Fibroblast of peridontal ligament (primary cell): ENCODE measurements at regions not wholly inside any gene's neighbourhood (a gene's known extent, or its start where the extent isn't known, plus 50 kb on each side); places are given as distances from the start of the nearest gene placed in this dataset.

Source experiments
- DNase-seq: peaks from one replicate; pipeline ENCODE4 v3.0.0-alpha.2; 2010; ENCODE audit errors: extremely low read depth

DNA sequence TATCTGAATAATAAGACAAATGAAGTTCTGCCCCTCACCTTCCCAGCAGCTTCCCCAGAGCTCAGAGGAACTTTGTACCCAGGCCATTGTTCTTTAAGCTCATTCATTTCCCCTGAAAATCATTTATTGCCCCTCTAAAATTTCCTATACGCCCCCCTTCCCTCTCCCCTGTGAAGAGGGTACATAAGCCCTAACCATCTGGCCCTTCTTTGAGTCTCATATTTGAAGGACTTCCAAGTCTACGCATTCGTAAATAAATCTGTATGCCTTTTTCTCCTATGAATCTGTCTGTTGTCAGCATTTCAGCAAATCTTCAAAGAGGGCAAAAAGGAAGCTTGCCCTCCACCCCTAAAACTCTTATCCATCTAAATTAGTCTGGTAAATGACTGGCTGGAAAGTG is 73.1 kb upstream of the DST start:
- no peak for DNase-seq

DNA sequence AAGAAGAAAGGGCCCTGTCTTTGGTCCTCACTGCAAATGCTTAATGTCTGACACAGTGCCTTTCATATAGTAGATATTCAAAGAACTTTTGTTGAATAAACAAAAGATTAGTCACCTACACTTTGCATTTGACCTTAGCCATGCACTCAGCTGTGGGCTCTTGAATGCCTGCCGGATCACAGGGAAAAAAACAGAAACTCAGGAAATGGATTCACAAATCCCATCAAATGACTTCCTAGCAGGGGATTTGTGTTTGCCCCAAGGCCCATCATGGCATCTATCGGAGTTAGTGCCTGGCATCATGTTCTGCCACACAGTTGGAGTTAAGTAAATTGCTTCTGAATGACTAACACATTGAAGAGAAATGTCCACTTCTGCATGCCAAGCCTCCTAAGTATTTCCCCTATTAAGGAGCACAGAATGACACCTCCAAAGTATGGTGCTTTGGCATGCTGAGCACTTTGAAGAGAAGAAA is 72.3 kb upstream of the DST start:
- DNase-seq = peak; percentile 75

DNA sequence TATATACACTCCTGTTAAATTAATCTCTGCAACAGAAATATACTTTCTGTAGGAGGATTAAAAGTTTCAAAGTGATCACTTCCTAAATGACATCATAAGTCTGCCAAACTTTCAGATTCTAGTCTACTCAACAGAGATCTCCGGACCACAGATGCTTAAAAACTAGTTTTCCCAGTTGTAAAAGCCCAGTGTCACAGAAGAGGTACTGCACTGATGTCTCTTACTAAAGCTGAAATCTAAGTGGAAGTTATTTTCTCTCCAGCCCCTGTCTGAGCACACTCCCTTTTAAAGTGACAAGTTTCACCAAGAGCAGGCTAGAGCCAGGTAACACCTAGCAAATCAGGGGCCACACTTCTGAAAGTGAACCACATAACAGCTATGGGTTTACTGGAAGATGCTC is 71.6 kb upstream of the DST start:
- DNase-seq = no peak

DNA sequence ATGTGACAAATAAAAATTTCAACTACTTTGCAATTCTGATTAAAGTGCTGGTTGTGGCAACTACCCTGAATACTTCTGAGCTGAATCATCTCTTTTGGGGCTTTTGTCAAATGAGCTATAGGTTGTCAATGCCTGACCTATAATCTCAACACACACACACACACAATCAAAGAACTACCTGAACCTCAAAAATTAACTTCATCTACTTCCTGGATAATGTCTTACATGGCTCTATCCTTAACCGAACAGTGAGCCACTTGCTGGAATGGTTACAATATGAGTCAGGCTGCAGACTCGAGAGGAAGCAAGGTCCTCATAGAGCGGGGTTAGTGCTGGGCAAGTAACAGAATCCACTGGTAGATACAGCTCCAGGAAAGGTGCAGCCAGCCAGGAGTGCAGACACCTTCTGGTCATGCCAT is 70.6 kb upstream of the DST start:
- peak; percentile 82 for DNase-seq

DNA sequence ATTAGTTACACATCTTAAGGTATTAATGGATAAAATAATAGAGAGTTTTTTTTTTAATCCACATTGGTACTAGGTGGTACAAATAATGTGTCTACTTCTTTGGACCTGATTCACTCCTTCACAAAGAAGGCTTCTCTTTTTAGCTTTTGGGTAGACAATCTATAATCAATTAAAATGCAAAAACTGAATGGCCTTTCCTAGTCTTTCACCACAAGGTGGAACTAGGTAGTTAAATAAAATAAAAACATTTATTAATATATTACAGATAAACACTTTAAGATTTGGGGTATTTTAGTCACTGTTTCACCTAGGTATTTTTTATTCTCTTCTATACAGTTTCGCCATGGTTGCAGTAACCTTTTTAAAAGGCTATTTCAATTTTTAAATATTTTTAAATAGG is 68.3 kb upstream of the DST start:
- no peak for DNase-seq

DNA sequence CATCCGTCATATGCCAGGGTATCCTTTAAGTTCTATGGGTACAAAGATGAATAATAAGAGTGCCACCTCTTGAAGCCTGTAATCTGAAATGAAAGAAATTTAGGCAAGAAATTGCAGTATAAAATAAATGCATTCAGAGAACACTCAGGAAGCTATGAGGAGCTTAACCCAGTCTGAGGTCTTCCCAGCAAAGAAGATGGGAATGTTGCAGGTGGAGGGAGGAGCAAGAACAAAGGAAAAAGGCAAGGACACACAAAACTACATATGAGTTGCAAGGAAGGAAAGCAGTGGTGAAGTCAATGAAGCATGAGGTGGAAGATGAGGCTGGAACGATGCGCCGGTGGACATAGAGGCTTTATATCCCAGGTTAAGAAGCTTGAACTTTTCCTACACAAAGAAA is 67.0 kb upstream of the DST start:
- DNase-seq = no peak

DNA sequence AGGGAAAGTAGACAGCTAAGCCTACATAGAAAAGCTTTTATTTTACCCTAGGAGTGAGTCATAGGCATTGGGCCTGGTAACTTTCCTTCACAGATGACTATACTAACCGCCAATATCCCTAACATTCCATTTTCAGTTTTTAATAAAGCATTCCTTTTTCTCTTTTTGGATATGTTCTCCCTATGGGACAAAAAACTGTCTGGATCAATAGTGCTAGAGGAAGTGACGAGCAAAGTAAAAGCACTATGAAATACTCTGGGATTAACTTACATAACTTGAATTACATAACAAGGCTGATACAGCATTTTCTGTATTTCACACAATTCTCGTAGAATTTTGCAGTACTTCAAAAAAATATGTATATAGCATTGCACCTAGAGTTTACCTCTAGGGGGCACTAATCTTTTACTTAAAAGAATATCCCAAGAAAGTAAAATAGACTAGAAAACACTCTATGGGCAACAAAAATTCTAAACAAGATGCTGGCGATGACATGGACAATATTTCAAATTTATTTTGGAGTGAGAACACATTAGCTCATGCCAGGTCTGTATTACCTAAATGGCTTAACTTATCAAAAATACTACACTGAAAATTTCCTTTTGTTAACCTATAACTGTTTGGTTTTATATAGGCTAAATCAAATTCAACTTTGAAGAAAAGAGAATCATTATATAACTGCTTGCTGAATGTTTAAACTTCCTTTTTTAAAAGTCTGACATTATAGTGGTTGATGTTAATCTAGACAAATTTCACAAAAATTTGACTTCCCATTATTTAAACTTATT is 66.3 kb upstream of the DST start:
- peak; percentile 93 for DNase-seq

DNA sequence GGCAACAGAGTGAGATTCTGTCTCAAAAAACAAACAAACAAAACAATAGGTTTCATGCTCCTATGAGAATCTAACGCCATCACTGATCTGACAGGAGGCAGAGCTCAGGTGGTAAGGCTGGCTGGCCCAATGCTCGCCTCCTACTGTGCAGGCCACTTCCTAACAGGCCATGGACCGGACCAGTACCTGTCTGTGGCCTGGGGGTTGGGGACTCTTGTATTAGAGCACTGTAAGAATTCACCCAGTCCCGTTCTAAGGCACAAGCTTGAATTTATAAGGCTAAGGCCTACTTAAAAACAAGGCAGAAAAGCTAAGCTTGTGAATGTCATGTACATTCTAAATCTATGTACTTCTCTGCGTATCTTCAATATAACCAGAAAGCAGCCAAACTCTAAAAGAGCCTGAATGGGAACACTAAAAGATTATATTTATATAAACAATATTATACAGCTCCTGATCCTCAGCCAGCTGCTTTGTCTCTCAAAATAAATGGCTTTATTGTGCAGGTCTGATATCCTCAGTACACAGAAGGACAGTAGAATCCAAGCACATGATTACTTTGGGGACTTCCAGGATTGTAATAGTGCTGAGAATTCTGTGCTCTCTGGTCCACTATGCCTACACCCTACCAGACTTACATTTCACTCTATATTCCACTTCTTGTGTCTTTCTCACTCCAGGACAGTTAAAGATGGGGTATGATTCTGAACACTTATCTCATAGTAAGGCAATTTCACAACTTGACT is 64.5 kb upstream of the DST start:
- no peak for DNase-seq

DNA sequence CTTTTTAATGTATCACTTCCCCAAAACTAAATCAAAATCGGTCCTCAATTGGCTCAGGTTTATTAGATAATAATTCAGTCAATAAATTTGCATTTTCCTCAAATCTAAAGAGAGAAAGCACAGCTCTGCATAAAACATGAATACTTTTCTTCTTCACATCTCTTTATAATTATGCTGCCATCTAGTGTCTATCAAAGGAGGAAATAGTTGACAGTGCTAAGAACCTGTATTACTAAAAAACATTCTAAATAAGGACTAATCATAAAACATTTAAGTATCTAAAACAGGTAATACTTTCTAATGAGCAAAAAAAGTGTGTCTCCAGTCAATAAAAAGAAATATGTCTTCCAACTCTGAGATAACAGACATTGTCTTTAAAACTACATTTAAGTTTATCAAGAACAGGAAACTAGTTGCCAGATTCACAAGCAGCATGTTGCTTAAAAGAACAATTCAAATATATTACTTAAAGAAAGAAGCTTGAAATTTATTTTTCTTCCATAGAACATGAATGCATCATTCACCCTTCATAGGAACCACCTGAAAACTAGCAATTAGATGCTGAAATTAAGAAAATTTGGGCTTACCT is 56.5 kb upstream of the DST start:
- peak; percentile 69 for DNase-seq

DNA sequence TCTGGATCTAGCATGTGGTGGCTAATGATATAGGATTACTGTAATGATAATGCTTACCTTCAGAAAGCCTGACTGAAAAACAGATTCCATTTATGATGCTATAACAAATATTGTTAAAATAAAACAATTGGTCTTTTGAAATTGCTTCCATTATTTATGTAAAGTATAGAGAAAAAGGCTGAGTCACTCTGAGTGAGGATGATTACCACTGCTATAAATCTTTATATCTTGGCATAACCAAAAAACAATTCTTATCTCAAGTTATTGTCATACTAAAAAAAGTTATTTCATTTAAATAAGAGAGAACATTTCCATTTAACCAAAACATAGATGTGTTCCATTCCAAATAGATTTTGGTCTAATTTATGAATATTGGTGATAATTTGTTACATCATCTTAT is 53.0 kb upstream of the DST start:
- DNase-seq = peak; percentile 69

DNA sequence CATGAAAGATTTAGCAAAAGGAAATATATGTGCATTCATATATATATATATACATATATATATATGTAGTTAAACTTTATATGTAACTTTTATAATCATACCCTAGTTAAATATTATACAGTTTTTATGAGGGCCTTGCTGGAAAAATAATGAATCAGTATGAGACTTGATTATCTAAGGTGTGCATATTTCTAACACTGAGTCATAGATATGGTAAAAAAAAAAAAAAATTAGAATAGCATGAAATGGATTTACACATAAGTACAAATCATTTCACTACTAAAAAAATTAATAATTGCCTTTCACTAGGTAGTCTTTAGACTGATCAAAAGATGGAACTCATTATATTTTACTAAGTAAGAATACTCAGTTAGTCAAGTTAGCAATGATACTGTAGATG is 51.3 kb upstream of the DST start:
- DNase-seq = no peak

DNA sequence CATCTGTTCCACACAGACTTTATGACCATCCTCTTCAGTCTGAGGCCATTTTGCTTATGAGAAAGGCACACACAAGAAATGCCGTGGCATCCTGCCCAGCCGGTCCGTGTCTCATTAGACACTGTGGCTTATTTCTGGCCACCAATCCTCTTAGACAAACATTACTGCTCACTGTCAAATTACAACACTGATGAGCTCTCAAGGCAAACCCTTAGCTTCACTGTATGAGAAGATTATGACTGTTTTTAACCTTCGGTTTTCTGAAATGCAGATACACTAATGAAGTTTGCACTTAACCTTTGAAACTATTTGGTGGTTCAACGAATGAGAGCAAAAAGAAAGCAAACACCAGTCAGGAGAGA is 50.5 kb upstream of the DST start:
- DNase-seq = peak; percentile 96

DNA sequence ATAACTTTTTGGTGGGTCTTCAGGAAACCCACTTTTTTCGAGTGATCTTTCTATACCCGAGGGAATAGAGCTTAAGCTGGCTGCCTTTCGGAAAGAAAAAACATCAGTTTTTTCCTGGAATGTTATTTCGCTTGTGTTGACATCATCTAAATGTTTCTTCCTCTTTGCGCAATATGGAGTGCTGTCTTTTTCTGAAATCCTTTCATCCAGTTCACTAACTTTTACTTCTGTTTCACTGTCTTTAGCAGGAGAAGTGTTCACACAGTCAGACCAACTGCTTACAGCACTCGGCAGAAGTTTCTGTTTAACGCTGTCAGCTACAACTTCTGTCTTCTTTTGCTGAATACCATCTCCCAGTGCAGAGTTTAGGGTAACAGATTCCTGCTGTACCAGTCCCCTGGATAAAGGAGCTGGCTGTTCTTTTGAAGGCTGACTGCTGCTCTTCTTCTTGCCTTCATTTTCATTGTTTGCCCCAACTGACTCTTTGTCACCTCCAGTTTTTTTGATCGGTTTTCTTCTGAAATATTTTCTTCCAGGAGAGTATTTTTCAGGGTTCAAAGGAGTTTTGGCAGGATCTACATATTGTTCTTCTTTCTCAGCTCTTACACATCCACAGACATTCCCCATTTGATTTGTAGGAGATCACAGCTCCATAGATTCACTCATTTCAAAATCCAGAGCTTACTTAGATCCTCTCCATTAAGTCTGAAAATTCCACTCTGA is 50.0 kb upstream of the DST start:
- peak; percentile 91 for DNase-seq
